HUES6 (cell line): ENCODE measurements at regions not wholly inside any gene's neighbourhood (a gene's known extent, or its start where the extent isn't known, plus 50 kb on each side); places are given as distances from the start of the nearest gene placed in this dataset.

ENCODE experiments used
- H3K27ac ChIP-seq: 2 replicates; pipeline ENCODE4 v1.7.0; 2013; ENCODE audit warnings: low read depth, mild to moderate bottlenecking, low read length, inconsistent platforms
- H3K27me3 ChIP-seq: 2 replicates; pipeline ENCODE4 v1.6.1; 2013; ENCODE audit warnings: low read length; ENCODE audit not compliant: control insufficient read depth, insufficient read depth
- H3K36me3 ChIP-seq: 2 replicates; pipeline ENCODE4 v1.6.1; 2013; ENCODE audit warnings: low read length; ENCODE audit not compliant: control insufficient read depth, insufficient read depth
- H3K4me1 ChIP-seq: 2 replicates; pipeline ENCODE4 v1.6.1; 2013; ENCODE audit warnings: low read length; ENCODE audit not compliant: control insufficient read depth, insufficient read depth
- H3K4me3 ChIP-seq: 2 replicates; pipeline ENCODE4 v1.5.1; 2013; ENCODE audit warnings: low read depth, low read length
- H3K9ac ChIP-seq: one replicate; pipeline ENCODE4 v1.6.1; 2013; ENCODE audit warnings: mild to moderate bottlenecking, low read length
- H3K9me3 ChIP-seq: 2 replicates; pipeline ENCODE4 v1.6.1; 2013; ENCODE audit warnings: low read depth, low read length; ENCODE audit not compliant: control insufficient read depth, insufficient read depth

GRCh38 chr9:88680041-88680440 is 145.1 kb downstream of the NXNL2 start:
- no peaks in the 10 kb centered on the region for H3K27me3 ChIP-seq
- no peaks in the 10 kb centered on the region for H3K4me1 ChIP-seq
- H3K9ac ChIP-seq = no peak overlapping the region
- H3K4me3 ChIP-seq = no peak overlapping the region
- no peak overlapping the region for H3K27ac ChIP-seq
- no peaks in the 10 kb centered on the region for H3K36me3 ChIP-seq
- no peaks in the 10 kb centered on the region for H3K9me3 ChIP-seq

- Histone ChIP-seq H3K9me3 (no peaks in the 10 kb centered on the region), H3K4me1 (no peaks in the 10 kb centered on the region), H3K4me3 (no peak overlapping the region), H3K9ac (no peak overlapping the region), H3K27me3 (no peaks in the 10 kb centered on the region), H3K36me3 (no peaks in the 10 kb centered on the region), H3K27ac (no peak overlapping the region)
Measured at GRCh38 chr9:88680505-88681160, 145.7 kb downstream of the NXNL2 start.

GRCh38 chr9:88681434-88681833 is 146.5 kb downstream of the NXNL2 start:
- Histone ChIP-seq H3K9ac (no peak overlapping the region), H3K4me1 (no peaks in the 10 kb centered on the region), H3K9me3 (no peaks in the 10 kb centered on the region), H3K4me3 (no peak overlapping the region), H3K27me3 (no peaks in the 10 kb centered on the region), H3K36me3 (no peaks in the 10 kb centered on the region), H3K27ac (no peak overlapping the region)

- Histone ChIP-seq H3K9me3 (0 out of 2 replicates have a peak, but pooled peaks cover 3% of the 10 kb centered on the region), H3K36me3 (no peaks in the 10 kb centered on the region), H3K27me3 (no peaks in the 10 kb centered on the region), H3K4me1 (no peaks in the 10 kb centered on the region), H3K4me3 (no peak overlapping the region), H3K27ac (no peak overlapping the region), H3K9ac (no peak overlapping the region)
Measured at GRCh38 chr9:88682431-88682831, 147.5 kb downstream of the NXNL2 start.

GRCh38 chr9:88684046-88684445 is 149.1 kb downstream of the NXNL2 start:
- no peak overlapping the region for H3K27ac ChIP-seq
- H3K27me3 ChIP-seq = no peaks in the 10 kb centered on the region
- H3K4me1 ChIP-seq = no peaks in the 10 kb centered on the region
- no peak overlapping the region for H3K9ac ChIP-seq
- no peaks in the 10 kb centered on the region for H3K36me3 ChIP-seq
- 0 out of 2 replicates have a peak, but pooled peaks cover 5% of the 10 kb centered on the region for H3K9me3 ChIP-seq
- no peak overlapping the region for H3K4me3 ChIP-seq

GRCh38 chr9:88684845-88685244 is 149.9 kb downstream of the NXNL2 start:
- Histone ChIP-seq H3K9ac (no peak overlapping the region), H3K27ac (no peak overlapping the region), H3K36me3 (no peaks in the 10 kb centered on the region), H3K4me3 (no peak overlapping the region), H3K4me1 (no peaks in the 10 kb centered on the region), H3K27me3 (no peaks in the 10 kb centered on the region), H3K9me3 (peaks cover 10% of the 10 kb centered on the region; the same call in 1 of the 2 replicates)

GRCh38 chr9:88685966-88686365 is 151.0 kb downstream of the NXNL2 start:
- H3K27me3 ChIP-seq = no peaks in the 10 kb centered on the region
- no peak overlapping the region for H3K4me3 ChIP-seq
- H3K36me3 ChIP-seq = no peaks in the 10 kb centered on the region
- H3K27ac ChIP-seq = no peak overlapping the region
- H3K9me3 ChIP-seq = peaks cover 11% of the 10 kb centered on the region; the same call in 1 of the 2 replicates
- no peak overlapping the region for H3K9ac ChIP-seq
- H3K4me1 ChIP-seq = no peaks in the 10 kb centered on the region

- Histone ChIP-seq H3K36me3 (no peaks in the 10 kb centered on the region), H3K4me1 (no peaks in the 10 kb centered on the region), H3K9me3 (peaks cover 14% of the 10 kb centered on the region), H3K4me3 (no peak overlapping the region), H3K27me3 (no peaks in the 10 kb centered on the region), H3K9ac (no peak overlapping the region), H3K27ac (no peak overlapping the region)
Measured at GRCh38 chr9:88689509-88690298, 154.7 kb downstream of the NXNL2 start.

GRCh38 chr9:88690628-88691027 is 155.7 kb downstream of the NXNL2 start:
- Histone ChIP-seq H3K4me1 (no peaks in the 10 kb centered on the region), H3K27ac (no peak overlapping the region), H3K9ac (no peak overlapping the region), H3K27me3 (no peaks in the 10 kb centered on the region), H3K36me3 (no peaks in the 10 kb centered on the region), H3K4me3 (no peak overlapping the region), H3K9me3 (peaks cover 14% of the 10 kb centered on the region)

- H3K9me3 ChIP-seq = peaks cover 14% of the 10 kb centered on the region
- H3K4me1 ChIP-seq = no peaks in the 10 kb centered on the region
- H3K9ac ChIP-seq = no peak overlapping the region
Measured at GRCh38 chr9:88691091-88691490, 156.1 kb downstream of the NXNL2 start.

GRCh38 chr9:88691811-88692210 is 156.8 kb downstream of the NXNL2 start:
- Histone ChIP-seq H3K4me1 (no peaks in the 10 kb centered on the region), H3K4me3 (no peak overlapping the region), H3K9ac (no peak overlapping the region), H3K27me3 (no peaks in the 10 kb centered on the region), H3K27ac (no peak overlapping the region), H3K36me3 (no peaks in the 10 kb centered on the region), H3K9me3 (peaks cover 14% of the 10 kb centered on the region)

More at GRCh38 chr9:88691091-88691490, 156.1 kb downstream of the NXNL2 start:
- Histone ChIP-seq H3K4me3 (no peak overlapping the region), H3K36me3 (no peaks in the 10 kb centered on the region), H3K27ac (no peak overlapping the region), H3K27me3 (no peaks in the 10 kb centered on the region)
